Skin of body (tissue), 1 donor: ENCODE measurements at regions not wholly inside any gene's neighbourhood (a gene's known extent, or its start where the extent isn't known, plus 50 kb on each side); places are given as distances from the start of the nearest gene placed in this dataset.
A peak's percentile ranks its signal among the peaks of the same experiment; 100 is the strongest.
"Not testable (repeated sequence)": the region's sequence is repeated elsewhere in the genome, so short reads cannot be mapped to it uniquely, and the experiment has no call there.

Experiments used
- DNase-seq: peaks from one replicate; lab custom pipeline; 2025; lab: John Stamatoyannopoulos, UW

DNA sequence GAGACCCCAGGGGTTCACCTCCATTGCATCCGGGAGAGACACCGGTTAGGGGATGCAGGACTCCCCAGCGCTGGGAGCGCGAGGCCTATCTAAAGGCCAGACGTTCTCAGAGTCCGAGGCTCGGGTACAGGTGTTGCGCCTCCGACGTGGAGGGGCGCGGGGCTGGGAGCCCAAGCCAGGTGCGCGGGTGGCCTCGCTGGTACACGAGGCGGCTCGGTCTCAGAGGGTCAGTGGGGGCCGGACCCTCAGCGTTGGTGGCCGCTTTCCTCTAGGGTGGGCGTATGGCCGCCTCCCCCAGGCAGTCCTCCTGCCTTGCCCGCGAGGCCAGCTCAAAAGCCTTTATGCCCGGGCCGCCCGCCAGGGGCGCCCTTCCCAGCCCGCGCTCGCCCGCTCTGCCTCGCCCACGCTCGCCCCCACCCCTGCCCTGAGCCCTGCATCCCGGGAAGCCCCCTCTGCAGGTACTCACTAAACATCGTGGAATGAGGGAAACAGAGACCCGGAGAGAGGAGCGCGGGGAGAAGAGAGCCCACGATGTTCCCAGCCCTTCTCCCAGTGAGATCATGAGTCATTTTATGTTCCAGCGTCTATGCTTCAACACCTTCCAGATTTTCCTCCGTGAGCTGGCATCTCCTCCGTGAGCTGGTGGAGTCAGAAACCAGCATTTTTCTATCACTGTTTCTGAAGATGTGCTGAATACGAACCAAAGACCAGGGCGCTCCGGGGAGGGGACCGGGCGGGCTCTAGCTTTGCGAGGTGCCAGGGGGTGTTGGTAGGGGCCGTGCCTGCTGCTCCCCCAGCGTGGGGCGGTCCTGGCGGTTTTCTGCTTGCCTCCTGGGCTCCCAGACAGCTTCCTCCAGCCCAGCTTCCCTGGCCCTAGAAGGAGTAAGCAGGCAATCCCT lies 73.8 kb downstream of the DIO3 start:
- no peak for DNase-seq

DNA sequence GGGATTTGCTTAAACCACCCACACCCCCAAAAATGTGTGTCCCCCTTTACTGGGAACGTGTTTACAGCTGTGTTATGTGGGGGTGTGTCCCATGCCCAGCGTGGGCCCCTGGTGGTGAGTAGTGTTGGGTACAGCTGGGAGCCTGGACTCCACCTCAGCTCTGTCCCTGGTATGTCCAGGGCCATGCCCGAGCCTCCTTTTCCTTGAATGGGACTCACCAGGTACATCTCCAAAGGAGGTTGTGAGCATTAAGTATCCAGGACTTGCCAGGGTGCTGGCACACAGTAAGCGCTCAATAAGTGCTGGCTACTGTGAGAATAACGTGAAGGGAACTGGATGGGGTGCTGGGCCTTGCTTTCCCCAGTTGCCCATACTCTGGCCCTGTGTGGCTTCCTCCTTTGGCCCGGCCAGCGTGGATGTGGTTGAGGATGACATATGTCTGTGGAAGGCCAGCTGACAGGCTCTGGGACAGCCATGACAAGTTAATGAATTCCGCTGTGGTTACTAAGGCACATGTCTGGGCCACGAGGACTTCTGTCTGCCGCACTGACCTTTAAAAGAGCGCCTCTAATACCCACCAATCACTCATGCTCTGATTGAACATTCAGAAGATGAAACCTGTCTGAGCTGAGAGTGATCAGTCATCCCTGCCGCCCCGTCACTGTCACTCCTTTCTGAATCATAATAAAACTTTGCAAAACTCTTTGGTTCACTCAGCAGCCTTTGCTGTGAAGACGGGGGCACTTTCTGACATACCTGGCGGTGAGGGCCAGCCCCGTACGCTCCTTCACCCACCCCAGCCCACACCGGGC lies 74.7 kb downstream of the DIO3 start:
- DNase-seq: no peak

DNA sequence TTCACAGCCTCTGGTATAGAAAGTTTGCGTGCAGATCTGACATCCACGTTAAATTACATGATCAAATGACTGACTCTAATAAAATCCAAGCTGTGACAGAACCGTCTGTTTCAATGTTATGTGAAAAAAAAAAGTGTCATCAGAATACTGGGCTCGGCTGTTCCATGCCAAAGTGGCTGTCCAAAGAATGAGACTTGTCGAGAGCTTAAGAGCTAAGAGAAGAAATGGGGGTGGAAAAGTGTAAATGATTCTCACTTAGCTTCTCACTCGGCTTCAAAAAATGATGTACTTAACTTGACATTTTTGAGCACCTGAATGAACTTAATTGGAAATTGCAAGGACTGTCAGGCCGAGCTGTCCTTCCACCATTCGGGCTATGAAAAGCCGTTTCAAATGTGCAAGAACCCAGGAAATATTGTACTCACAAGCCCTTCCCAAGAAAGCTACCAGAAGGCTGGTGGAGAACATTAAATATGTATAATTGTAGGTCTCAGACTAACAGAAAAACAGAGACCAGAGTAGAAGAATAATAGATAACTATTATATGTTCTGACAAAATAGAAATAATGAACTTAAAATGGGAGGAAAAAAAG lies 78.0 kb downstream of the DIO3 start:
- no peak for DNase-seq

DNA sequence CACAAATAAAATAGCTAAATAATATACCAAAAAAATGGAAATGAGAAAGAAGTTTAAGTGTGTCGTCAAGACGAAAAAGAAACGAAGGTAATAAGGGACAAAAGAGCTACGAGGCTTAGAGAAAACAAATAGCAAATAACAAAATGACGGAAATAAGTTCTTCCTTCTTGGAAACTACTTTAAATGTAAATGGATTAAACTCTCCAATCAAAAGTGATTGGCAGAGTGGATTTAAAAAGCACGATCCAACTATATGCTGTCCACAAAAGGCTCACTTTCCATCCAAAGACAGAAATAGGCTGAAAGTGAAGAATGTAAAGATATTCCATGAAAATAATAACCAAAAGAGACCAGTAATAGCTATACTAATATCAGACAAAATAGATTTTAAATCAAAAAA lies 82.4 kb downstream of the DIO3 start:
- no peak for DNase-seq

DNA sequence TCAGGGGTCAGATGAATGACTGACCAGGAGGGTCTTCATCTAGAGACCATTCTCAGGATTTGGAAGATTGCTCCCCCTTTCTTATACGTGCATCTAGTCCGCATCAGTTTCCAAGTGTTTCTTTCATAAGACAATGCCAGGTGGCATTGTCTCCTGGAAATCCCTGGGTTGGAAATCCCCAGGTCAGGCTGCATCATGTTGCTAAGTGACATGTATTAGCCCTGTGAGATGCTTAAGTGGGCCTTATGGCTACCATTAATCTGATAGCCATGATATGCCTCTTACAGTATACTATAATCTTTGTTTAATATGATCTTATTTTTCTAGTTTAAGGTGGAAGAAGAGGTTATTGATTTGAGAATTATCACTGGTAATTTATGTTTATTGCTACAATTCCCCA lies 92.8 kb downstream of the DIO3 start:
- no peak for DNase-seq

DNA sequence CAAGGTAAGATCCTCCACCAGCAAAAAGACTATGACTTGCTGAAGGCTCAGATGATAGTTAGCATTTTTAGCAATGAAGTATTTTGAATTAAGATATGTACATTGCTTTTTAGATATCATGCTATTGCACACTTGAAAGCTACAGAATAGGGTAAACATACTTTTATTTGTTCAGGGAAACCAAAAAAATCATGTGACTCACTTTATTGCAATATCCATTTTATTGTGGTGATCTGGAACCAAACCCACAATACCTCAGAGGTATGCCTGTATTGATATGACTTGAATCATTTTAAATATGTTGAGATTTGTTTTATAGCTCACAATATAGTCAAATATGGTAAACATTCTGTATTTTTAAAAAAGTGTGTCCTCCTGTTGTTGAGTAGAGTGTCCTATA lies 96.1 kb downstream of the DIO3 start:
- DNase-seq: no peak

DNA sequence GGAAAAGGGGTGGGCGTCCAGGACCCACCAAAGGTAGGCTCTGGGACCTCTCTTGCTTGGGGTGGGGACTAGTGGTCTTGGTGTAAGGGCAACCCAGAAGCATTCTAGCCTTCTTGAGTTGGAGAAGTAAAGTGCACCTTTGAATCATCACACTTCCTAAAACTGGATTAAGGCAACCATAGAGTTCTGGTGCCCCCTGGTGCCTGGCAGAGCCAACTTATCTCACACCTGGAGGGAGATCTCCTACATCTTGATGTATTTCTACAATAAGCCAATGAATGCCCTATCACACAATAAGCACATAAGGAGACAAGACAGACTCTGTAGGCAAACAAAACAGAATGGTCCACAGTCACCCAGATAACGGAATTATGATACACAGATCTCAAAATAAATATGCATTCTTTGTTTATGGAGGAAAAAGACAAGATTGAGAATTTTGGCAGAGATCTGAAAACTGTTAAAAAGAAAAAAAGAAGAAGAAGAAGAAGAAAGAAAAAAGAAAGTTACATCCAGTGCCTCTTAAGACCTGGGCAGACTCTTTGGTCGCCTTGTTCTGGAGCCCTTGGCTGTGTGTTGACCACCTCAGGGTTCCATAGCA lies 95.9 kb upstream of the PPP2R5C start:
- peak; percentile 3 for DNase-seq

DNA sequence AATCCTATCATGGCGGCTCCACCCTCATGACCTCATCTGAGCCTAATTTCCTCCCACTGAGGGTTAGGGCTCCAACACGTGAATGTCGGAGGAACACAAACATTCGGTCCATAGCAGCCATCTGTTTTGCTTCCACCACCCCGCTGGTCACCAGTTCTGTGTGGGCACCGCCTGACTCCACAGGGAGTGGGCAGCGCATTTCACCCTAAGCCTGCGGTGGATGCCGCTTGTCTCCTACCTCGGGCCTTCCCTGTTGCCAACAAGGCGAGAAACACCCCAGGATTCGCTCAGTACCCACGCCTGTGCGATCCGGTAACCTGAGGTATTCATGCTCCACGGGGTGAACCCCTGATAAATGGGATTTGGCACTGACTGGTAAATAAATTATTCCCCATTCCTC lies 95.2 kb upstream of the PPP2R5C start:
- no peak for DNase-seq

DNA sequence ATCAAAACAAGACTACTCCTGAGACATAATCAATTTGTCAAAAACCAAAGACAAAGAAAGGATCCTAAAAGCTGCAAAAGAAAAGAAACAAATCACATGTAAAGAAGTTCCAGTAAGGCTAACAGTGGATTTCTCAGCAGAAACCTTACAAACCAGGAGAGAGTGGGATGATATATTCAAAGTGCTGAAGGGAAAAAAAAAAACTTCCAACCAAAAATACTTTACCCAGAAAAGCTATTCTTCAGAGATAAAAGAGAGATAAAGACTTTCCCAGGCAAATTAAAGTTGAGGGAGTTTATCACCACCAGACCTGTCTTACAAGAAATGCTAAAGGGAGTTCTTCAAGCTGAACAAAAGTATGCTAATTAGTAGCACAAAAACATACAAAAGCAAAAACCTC lies 91.9 kb upstream of the PPP2R5C start:
- no peak for DNase-seq

DNA sequence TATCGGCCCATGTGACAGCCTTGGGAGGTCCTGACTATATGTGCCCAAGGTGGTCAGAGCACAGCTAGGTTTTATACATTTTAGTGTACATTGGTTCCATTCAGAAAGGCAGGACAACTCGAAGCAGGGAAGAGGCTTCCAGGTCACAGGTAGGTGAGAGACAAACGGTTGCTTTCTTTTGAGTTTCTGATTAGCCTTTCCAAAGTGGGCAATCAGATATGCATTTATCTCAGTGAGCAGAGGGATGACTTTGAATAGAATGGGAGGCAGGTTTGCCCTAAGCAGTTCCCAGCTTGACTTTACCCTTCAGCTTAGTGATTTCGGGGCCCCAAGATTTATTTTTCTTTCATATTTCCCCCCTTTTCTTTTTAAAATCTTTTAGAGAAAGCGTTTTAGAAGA lies 87.6 kb upstream of the PPP2R5C start:
- no peak for DNase-seq

DNA sequence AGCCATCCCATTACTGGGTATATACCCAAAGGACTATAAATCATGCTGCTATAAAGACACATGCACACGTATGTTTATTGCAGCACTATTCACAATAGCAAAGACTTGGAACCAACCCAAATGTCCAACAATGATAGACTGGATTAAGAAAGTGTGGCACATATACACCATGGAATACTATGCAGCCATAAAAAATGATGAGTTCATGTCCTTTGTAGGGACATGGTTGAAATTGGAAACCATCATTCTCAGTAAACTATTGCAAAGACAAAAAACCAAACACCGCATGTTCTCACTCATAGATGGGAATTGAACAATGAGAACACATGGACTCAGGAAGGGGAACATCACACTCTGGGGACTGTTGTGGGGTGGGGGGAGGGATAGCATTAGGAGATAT lies 85.7 kb upstream of the PPP2R5C start:
- DNase-seq: not testable (repeated sequence)

DNA sequence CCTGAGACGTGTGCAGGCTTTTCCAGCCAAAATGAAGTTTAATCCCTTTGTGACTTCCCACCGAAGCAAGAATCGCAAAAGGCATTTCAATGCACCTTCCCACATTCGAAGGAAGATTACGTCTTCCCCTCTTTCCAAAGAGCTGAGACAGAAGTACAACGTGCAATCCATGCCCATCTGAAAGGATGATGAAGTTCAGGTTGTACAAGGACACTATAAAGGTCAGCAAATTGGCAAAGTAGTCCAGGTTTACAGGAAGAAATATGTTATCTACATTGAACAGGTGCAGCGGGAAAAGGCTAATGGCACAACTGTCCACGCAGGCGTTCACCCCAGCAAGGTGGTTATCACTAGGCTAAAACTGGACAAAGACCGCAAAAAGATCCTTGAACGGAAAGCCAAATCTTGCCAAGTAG lies 83.6 kb upstream of the PPP2R5C start:
- DNase-seq: not testable (repeated sequence)

DNA sequence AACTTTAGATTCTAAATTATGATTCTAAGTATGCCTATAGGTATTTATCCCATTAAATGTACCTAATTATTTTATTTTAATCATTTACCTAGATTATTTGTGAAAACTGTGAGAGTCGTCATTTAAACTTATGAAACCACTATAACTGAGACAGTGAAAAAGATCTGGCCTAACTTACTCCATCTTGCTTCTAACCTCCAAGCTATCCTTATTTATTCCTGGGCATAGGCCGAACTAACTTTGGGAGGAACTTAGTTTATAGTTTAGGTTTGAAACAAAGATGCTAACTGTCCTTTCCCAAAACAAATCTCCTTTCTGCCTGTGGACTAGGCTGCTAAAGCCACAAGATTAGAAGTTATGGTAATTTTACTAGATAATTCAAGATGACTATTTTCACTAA lies 79.7 kb upstream of the PPP2R5C start:
- no peak for DNase-seq

DNA sequence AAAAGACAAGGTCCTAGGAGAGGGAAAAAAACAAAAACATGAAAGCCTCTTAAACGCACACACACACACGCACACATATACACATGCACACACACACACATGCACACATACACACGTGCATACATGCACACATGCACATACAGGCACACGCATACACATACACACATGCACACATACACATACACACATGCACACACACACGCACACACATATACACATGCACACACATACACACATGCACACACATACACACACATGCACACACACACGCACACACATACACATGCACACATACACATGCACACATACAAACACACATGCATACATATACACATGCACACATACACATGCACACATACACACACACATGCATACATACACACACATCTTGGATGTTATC lies 78.1 kb upstream of the PPP2R5C start:
- no peak for DNase-seq

DNA sequence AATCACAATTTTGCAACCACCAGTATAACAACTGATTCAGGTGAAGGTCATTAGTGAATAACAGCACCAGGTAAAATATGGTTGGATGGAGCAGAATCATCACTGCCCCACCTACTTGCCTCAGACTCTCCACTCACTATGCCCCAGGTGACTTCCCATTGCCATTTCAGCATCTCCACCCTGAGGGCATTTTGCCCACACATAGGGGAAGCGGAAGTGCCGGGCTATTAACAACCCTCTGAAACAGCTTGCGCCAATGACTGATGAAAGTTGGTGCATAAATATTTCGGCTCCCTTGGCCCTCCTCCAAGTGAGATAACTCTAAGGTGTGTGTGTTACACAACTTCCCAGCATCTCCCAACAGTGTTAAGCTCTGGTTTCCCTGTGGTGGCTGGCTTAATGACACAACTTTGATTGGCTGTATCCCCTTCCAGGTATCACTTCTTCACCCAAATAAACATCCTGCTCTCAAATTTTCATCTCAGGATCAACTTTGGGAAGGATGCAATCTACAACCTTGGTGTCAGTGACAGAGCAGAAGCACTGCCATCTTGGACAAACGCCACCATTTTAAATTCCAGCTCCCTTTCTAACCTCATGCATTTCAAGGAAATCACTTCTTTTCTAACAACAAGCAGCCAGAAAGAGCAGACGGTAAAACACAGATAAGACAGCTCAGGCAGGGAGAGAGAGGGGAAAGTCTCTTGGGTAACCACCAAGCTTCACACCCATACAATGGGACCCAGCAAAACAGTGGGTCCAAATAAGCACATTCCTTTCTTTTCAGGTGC lies 73.6 kb upstream of the PPP2R5C start:
- DNase-seq: no peak

DNA sequence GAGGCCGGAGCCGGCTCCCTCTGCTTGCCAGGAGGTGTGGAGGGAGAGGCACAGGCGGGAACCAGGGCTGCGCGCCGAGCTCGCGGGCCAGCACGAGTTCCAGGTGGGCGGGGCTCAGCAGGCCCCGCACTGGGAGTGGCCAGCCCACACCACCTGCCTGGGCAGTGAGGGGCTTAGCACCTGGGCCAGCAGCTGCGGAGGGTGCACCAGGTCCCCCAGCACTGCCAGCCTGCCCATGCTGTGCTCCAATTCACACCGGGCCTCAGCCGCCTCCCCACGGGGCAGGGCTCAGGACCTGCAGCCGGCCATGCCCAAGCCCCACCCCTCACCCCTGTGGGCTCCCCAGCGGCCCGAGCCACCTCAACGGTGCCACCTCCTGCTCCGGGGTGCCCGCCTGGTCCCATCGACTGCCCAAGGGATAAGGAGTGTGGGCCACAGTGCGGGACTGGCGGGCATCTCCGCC lies 72.4 kb upstream of the PPP2R5C start:
- DNase-seq: no peak

DNA sequence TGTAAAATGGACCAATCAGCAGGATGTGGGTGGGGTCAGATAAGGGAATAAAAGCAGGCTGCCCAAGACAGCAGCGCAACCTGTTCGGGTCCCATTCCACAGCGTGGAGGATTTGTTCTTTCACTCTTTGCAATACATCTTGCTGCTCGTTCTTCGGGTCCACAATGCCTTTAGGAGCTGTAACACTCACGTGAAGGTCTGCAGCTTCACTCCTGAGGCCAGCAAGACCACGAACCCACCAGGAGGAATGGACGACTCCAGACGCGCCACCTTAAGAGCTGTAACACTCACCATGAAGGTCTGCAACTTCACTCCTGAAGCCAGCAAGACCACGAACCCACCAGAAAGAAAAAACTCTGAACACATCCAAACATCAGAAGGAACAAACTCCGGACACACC lies 71.5 kb upstream of the PPP2R5C start:
- not testable (repeated sequence) for DNase-seq

DNA sequence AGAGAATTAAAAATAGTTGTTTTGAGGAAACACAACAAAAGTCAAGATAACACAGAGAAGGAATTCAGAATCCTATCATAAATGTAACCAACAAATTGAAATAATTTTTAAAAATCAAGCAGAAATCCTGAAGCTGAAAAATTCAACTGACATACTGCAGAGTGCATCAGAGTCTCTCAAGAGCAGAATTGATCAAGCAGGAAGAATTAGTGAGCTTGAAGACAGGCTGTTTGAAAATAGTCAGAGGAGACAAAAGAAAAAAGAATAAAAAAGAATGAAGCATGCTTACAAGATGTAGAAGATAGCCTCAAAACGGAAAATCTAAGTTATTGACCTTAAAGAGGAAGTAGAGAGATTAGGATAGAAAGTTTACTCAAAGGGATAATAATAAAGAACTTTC lies 65.8 kb upstream of the PPP2R5C start:
- DNase-seq: no peak

DNA sequence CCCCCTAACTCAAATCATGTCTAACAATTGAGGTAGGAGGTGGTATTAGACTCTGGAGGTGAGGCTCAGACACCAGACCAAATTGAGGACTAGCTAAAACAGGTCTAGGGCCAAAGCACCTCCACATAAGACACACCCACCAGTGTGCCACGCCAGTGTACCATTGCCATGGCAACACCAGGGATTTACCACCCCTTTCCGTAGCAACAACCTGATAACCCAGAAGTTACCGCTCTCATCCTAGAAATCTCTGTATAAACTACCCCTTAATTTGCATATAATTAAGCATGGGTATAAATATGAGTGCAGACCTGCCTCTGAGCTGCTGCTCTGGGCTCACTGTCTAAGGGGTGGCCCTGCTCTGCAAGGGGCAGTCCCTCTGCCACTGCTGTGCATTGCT lies 57.4 kb upstream of the PPP2R5C start:
- no peak for DNase-seq

DNA sequence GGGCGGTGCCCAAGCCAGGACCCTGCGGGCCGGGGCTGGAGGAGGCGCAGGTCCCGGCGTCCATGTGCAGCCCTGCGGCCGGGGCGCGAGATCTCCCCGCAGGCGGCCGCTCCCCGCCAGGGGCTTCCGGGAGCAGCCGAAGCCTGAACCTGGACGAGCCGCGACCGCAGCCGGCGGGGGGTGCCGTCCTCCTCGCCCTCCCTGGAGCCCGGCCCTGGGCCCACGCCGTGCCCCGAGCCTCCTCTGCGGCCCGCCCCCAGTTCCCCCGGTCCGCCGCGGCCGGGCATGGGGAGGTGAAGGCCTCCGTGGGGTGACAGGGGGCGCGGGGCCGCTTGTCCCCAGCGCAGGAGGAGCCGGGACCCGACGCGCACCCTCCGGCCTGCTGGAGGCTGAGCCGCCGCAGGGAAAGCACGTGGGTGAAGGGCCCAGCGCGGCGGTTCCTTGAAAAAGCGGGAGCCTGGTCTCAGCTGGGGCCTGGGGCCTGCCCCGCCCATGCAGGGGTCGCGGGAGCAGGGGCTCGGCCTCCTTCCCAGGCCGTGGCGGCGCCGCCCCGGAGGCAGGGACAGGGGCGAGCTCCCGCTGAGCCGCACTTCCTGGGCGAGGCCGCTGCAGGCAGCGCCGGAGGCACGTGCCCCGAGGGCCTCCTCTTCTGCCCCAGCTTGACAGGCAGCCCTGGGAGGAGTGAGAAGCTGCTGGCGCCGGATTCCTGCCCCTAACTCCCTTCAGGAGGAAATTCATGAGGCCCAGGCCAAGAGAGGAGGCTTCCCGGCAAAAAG lies 55.6 kb upstream of the PPP2R5C start:
- peak; percentile 15 for DNase-seq
